KG1 (cell line): ENCODE measurements at regions not wholly inside any gene's neighbourhood (a gene's known extent, or its start where the extent isn't known, plus 50 kb on each side); places are given as distances from the start of the nearest gene placed in this dataset.

Source experiments
- DNase-seq: peaks from one replicate; lab custom pipeline; 2025; lab: John Stamatoyannopoulos, UW

GRCh38 chr14:34014936-34015335, 64.1 kb upstream of the EGLN3 start:
- no peak for DNase-seq

DNA sequence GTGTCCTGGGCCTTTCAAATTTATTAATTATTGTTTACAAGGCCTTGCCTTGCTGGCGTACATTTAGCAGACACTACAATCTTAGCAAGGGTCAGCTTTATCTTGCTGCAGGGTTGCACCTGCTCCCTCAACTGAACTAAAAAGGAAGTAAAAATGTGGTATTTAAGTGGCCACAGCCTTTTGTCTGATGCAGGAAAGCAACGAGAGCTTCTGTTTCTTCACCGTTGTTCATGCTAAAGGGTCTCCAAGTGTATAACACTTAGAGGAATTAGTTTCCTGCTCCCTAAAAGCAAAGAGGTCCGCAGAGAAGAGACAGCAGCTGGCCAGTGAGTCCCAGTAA, 62.8 kb upstream of the EGLN3 start:
- DNase-seq = no peak

DNA sequence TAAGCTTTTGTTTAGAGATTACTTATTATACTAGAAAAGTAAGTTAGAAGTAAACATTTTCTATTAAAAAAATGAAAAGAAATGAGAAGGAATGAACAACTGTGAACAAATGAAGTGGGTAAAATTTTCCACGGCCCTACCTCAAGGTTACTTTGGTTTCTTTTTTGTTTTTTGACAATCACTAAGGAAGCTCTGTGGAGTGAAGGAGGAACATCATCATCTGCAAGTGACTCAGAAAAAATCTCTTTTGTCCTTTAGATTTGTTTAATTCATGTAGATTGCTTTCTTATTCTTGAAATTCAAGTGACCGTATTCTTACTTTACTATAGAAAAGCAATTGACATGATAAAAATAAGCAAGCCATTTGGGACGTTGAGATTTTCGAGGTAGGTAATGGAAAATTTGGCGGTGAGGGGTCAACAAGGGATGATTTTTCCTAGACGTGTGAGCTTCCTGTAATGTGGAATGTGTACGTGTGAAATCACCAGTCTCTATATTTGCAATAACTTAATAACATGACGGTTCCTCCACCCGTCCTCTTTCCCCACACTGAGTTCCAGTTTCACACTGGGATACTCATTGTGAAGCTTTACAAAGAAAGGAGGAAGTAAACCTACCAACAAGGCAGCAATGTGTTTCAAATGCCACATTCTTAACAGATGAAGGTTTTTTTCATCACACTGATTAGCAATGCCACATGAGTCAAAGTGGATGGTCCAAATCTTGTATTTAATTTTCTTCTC, 62.3 kb upstream of the EGLN3 start:
- peak; percentile 6 for DNase-seq

DNA sequence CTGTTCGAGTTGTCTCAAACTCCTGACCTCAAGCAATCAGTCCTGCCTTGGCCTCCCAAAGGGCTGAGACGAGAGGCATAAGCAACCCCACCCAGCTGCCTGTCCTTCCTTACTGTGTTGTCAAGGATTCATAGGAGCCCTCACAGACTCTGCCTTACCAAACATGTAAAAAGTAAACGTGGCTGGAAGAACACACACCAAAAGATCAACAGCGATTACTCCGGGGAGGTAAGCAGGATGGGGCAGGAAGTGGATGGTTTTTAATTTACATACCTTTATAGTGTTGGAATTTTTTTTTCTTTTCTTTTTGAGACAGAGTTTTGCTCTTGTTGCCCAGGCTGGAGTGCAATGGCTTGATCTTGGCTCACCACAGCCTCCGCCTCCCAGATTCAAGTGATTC, 61.5 kb upstream of the EGLN3 start:
- no peak for DNase-seq

- DNase-seq = no peak
Observed at GRCh38 chr14:34009956-34010355, 59.1 kb upstream of the EGLN3 start.

DNA sequence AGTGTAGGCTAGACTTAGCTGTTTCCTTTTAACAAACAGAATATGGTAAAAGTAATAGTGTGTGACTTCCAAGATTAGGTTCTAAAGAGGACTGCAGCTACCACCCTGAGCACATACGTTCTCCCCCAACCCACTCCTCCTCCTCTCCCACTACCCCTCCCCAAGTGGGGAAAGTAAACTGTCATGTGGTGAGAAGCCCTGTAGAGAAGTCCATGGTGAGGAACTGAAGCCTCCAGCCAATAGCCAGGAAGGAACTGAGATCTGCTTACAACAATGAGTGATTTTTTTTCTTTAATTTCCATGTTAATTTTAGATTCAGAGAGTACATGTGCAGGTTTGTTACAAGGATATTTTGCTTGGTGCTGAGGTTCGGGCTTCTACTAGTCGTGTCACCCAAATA, 57.0 kb upstream of the EGLN3 start:
- DNase-seq = no peak

DNA sequence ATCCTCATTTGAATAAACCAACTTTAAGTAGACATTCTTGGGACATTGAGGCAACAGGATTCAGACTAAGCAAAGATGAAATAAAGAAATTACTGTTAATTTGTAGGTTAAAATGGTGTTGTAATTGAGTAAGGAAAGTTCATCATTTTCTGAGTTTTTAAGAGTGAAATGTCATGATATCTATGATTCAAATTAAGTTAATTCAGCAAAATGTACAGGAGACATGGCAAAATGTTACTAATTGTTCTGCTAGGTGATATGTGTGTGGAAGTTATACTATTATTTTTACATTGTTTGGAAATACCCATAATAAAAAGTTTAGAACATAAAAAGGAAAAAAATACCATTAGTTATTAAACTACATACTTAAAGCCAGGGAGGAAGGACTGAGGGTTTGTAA, 55.0 kb upstream of the EGLN3 start:
- no peak for DNase-seq

GRCh38 chr14:34004881-34005280, 54.0 kb upstream of the EGLN3 start:
- no peak for DNase-seq

GRCh38 chr14:34003691-34004090, 52.8 kb upstream of the EGLN3 start:
- no peak for DNase-seq

DNA sequence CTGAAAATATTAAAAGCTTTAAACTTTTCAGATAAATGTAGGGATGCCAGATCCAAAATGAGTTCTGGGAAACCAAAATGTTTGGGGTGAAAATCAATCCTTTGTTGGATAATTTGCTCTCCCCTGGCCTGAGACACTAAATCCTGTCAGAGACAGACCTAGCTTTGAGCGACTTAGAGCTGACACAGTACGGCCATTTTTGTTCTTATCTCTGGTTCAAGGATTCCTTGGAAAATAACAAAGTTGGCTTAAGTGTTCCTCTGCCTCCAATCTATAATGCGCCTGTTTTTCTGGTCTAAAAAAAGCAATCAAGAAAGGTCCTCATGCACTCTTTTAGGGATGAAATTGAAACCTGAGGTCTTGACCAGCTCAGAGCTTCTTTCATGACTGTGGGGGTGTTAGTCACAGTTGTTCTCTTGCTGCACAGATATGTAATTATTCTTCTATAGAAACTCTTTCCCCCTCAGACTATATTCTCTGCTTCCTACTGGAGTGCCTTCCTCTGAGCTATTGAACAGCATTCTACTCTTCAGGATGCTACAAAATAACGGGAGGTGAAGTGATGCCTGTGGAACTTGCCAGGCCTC, 52.3 kb upstream of the EGLN3 start:
- no peak for DNase-seq
